ENCODE measurements at regions not wholly inside any gene's neighbourhood (a gene's known extent, or its start where the extent isn't known, plus 50 kb on each side); places are given as distances from the start of the nearest gene placed in this dataset.

- TF ChIP-seq ZNF510 (CRISPR knock-in tag; IDR thresholded peaks at IDR 0.05; ENCODE audit: low read depth), result no peak
- TF ChIP-seq CTCF (CRISPR knock-in tag; IDR thresholded peaks at IDR 0.05), result no peak
- TF ChIP-seq E2F5 (CRISPR knock-in tag; conservative IDR thresholded peaks at IDR 0.05), result no peak
- no peak for TF ChIP-seq ELF1 (CRISPR knock-in tag; IDR thresholded peaks at IDR 0.05)
- no peak for TF ChIP-seq PHF8 (CRISPR knock-in tag; IDR thresholded peaks at IDR 0.05)
- TF ChIP-seq ZNF784 (CRISPR knock-in tag; IDR thresholded peaks at IDR 0.05; ENCODE audit: borderline replicate concordance), result no peak
- no peak for TF ChIP-seq ZNF12 (CRISPR knock-in tag; IDR thresholded peaks at IDR 0.05)
- TF ChIP-seq ZFP36 (IDR thresholded peaks at IDR 0.05; ENCODE audit: borderline replicate concordance, low read depth, low read length, partially characterized antibody), result no peak
- TF ChIP-seq HCFC1 (IDR thresholded peaks at IDR 0.05; ENCODE audit: low read depth, low read length), result no peak
These were observed 120.2 kb upstream of the PDE5A start for GRCh38 chr4:119748853-119749252.
